Dendritic cell treated with granulocyte-macrophage colony-stimulating factor and Interleukin-4, amounts not matched to agents 40 ng/mL and 50 ng/mL, for 4 days (primary cell): ENCODE measurements at regions not wholly inside any gene's neighbourhood (a gene's known extent, or its start where the extent isn't known, plus 50 kb on each side); places are given as distances from the start of the nearest gene placed in this dataset.
"Not testable (repeated sequence)": the region's sequence is repeated elsewhere in the genome, so short reads cannot be mapped to it uniquely, and the experiment has no call there.

ENCODE experiments used
- H3K27ac Mint-ChIP-seq: one replicate; pipeline ENCODE4 v1.8.0; 2022; ENCODE audit warnings: mild to moderate bottlenecking, mixed read lengths
- H3K27me3 Mint-ChIP-seq: one replicate; pipeline ENCODE4 v1.8.0; 2022; ENCODE audit warnings: mild to moderate bottlenecking, mixed read lengths
- H3K36me3 Mint-ChIP-seq: one replicate; pipeline ENCODE4 v1.8.0; 2022; ENCODE audit warnings: low read depth, mixed read lengths
- H3K4me1 Mint-ChIP-seq: one replicate; pipeline ENCODE4 v1.8.0; 2022; ENCODE audit warnings: low read depth, mixed read lengths
- H3K4me3 Mint-ChIP-seq: one replicate; pipeline ENCODE4 v1.8.0; 2022; ENCODE audit warnings: mild to moderate bottlenecking, moderate library complexity, mixed read lengths
- H3K9me3 Mint-ChIP-seq: one replicate; pipeline ENCODE4 v1.8.0; 2022; ENCODE audit warnings: mixed read lengths
- intact Hi-C: fragments of 100-400 bp; cut with micrococcal nuclease; formaldehyde crosslinking; loops from one replicate; pipeline ENCODE4 v1.15.0; 2022

DNA sequence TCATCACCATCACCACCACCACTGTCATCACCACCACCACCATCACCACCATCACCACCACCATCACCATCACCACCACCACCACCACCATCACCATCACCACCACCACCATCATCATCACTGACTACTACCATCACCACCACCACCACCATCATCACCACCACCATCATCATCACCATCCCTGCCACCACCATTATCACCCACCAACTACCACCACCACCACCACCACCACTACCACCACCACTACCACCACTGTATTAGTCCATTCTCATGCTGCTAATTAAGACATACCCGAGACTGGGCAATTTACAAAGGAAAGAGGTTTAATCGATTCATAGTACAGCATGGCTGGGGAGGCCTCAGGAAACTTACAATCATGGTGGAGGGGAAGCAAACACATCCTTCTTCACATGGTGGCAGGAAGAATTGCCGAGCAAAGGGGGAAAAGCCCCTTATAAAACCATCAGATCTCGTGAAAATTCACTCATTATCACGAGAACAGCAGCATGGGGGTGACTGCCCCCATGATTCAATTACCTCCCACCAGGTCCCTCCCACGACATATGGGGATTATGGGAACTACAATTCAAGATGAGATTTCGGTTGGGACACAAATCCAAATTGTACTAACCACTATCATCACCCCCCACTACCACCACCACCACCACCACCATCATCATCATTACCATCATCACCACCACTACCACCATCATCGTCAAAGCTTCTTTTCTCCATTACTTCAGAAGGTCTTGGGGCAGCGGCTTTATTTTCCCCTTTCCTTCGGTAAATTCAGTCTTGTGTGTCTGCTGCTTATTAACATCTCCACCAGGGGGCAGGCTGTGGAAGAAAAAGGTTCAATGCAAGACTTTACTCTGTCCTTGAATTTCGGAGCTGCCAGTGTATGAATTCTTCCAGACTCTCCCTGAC is 53.6 kb upstream of the SCAF4 start:
- not testable (repeated sequence) for H3K9me3 Mint-ChIP-seq, H3K36me3 Mint-ChIP-seq, H3K4me3 Mint-ChIP-seq, H3K27me3 Mint-ChIP-seq, H3K27ac Mint-ChIP-seq
- intact Hi-C loops = loop anchor here (2.0 to 5.0 kb wide), 2 partner anchors 81 to 472 kb away; no protein-coding TSS in a partner anchor
- H3K4me1 Mint-ChIP-seq = peaks cover 23% of the 10 kb centered on the region

GRCh38 chr21:31781737-31782136 is 49.8 kb upstream of the SCAF4 start:
- H3K4me3 Mint-ChIP-seq = no peak overlapping the region
- intact Hi-C loops = no loop called here
- no peaks in the 10 kb centered on the region for H3K9me3 Mint-ChIP-seq
- peaks cover 8% of the 10 kb centered on the region for H3K27me3 Mint-ChIP-seq
- peaks cover 16% of the 10 kb centered on the region for H3K4me1 Mint-ChIP-seq
- no peak overlapping the region for H3K27ac Mint-ChIP-seq
- H3K36me3 Mint-ChIP-seq = no peaks in the 10 kb centered on the region
